HG03521 (cell line): ENCODE measurements at regions not wholly inside any gene's neighbourhood (a gene's known extent, or its start where the extent isn't known, plus 50 kb on each side); places are given as distances from the start of the nearest gene placed in this dataset.
"Not testable (repeated sequence)": the region's sequence is repeated elsewhere in the genome, so short reads cannot be mapped to it uniquely, and the experiment has no call there.

Experiments used
- ATAC-seq: cut with Tn5 transposase; IDR thresholded peaks from one replicate; pipeline ENCODE4 v1.9.1; 2021; ENCODE audit warnings: mild to moderate bottlenecking, moderate library complexity; ENCODE audit not compliant: unreplicated experiment

DNA sequence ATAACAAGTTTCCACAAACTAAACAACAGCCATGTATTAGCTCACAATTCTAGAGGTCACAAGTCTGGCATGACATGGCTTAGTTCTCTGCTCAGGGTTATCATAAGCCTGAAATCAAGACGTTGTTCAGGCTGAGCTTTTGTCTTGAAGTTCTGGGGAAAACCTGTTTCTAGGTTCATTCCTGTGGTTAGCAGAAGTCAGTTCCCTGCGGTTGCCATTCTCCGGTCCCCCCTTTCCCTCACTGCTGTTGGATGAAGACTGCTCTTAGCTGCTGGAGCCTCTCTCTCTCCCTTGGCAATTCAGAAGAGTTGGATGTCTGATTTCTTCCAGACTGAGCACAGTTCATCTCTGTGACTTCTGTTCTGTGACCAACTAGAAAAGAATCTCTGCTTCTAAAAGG lies 962.6 kb downstream of the PCDH7 start:
- no peak for ATAC-seq

DNA sequence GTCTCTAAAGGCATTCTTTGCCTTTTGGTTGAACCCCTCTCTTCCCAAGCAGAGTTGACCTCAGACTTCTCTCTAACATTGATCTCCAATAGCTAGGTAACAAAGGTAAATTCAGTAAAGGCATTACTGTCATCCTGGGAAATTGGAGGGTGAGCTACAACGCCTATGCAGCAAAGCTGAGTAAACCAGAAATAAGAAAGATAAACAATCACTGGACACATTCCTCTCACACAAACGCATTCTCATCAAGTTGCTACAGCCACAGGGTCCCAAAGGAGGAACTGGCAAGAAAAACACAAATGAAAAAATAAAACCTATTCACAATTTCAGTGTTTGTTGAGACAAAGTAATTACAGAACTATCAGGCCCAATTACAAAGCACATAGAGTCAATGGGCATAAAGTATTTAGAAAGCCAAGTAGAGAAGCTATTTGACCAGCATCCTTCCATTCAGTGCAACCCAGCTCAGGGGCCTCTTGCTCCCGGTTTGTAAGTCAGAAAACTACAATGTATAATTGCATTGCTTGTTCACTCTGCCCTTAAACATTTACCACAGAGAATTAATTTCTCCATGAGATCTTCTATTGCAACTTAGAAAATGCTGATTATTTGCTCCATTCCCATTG lies 967.7 kb downstream of the PCDH7 start:
- no peak for ATAC-seq

DNA sequence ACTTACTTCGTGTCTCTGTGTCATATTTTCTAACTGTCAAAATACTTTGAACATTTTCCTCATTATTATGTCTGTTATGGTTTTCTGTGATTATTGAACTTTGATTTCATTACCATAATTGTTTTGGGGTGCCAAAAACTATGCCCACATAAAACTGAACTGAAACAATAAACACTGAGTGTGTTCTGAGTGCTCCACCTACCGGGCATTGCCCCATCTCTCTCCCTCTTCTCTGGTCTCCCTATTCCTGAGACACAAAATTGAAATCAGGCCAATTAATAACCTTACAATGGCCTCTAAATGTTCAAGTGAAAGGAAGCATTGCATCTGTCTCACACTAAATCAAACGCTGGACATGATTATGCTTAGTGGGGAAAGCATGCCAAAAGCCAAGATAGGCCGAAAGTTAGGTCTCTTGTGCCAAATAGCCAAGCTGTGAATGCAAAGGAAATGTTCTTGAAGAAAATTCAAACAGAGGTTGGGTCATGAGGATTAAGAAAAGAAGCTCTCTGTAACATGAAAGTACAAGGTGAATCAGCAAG lies 972.3 kb downstream of the PCDH7 start:
- ATAC-seq: no peak

DNA sequence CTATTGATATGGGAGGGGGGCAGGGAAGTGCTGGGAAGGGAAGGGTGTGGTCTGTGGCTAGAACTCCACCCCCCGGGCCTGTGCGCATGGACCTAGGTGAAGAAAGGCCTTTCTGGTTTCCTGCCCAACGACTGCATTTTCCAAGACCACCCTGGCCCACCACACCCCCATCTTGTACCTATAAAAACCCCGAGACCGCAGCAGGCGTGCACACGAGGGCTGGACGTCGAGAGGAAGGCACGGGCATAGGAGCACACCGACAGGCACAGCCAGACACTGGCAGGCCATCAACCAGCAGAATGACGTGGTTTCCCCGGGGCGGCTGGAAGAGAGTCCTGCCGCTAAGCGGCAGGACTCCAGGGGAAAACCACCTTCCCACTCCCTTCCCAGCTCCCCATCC lies 981.1 kb downstream of the PCDH7 start:
- ATAC-seq: no peak

DNA sequence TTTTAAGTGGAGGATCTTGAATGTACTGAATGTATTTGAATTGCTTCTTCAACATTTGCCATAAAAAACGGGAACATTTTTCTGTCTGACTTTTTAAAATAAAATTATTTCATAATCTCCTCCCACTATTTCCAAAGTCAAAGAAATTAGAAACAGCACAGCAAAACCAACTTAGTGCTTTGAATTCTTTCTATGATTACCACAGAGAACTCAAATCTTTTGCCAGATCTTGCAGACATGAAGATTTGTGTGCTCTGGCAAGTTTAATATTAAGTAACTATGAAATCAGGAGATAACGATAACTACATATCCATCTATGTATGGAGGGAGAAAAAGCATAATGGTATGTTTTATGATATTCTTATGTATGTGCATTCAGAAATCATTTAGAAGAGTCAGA lies 982.2 kb downstream of the PCDH7 start:
- ATAC-seq: no peak

DNA sequence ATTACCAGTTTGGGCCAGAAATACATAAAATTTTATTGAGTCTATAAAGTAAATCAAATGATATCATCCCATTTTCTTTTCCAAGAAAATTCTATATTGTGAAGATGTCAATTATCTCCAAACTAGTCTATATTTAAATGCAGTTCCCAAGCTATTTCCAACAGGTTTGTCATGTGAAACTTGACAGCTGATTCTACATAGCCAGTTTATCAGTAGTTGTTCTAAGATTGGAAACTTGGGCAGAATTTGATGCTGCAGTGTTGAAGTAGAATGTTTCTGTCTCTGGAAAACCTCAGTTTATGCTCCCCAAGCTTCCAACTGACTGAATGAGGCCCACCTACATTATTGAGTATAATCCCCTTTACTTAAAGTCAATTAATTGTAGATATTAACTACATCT lies 994.1 kb downstream of the PCDH7 start:
- ATAC-seq: no peak

DNA sequence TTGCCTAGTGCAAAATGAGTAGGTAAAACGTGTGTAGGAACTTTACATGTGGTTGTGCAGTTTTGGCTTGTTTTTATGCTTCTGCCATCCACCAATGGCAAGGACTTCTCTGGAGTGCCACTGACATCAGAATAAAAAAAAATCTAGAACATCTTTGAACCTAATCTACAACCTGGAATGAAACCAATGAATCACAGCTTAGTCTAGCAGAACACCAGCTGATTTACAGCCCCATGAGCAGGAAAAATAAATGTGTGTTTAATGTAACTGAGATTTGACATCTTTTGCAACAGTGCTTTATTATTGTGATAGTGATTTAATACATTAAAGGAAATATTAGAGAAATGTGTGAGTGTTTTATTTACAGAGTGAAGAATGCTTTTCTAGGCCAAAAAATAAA lies 995.1 kb downstream of the PCDH7 start:
- no peak for ATAC-seq

DNA sequence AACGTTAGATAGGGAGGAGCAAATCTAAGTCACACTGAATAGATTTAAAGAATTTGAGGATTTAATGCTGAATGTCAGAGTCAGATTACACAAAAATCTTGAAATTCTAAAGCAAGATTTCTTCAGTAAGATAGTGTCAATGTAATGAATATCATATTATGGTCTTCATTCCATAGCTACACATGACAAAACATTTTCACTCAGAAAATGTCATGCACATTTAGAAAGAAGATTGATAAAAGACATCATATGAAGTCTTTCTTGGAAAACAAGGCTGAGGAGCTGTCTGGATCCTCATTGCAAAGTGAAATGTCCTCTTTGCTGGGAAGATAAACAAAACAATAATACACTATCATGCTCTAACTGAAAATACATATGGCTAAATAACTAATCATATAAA lies 1006.9 kb downstream of the PCDH7 start:
- no peak for ATAC-seq

DNA sequence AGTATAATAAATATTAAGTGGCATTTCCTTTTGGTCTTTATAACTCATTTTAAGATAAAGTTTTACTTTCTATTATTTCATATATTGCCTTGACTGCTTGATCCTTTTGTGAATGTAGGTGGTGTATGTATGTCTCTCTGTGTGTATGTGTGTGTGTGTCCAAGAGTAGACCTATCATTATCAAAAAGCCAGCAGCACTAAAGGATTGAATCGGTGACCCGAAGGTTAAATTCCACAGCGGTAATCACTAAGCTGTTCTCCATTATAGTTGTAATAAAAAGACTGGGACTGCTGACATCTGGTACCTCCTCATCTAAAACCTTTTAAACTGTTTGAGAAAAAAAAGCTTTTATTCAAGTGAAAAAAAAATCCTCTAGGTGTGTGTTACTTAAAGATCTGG lies 1014.8 kb downstream of the PCDH7 start:
- ATAC-seq: no peak

DNA sequence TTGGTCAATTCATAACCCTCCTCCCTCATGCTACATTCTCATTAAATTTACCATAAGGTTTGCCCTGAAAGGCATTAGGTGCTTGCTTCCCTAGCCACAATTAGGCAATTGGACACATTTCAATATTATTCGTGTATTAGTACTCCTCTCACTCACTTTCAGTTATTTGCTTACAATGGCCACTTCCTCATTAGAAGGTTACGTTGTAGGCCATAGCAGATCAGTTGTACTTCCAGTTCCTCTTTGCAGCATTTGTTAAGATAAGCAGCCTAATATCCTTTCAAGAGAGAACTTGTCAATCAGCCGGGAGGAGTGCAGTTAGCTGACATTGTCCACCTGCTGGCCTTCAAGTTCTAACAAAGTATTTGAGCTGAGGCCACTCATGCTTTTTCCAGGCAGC lies 1017.2 kb downstream of the PCDH7 start:
- no peak for ATAC-seq

DNA sequence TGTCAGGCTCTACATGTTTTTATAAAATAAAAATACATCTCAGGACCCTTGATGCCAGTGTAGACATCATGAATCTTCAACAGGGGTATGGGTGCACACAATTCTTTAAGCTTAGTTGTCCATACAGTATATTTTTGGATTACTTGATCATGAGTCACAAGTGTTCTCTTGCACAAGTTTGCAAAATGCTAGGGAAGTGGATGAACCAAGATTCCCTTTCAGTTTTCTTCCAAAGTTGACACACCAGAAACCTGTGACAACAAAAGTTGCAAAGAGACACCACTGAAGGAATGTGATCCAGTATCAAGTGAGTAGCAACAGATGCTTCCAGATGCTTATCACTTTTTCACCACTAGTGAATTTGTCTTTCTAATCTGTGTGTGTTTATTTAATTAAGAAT lies 1021.2 kb downstream of the PCDH7 start:
- no peak for ATAC-seq

DNA sequence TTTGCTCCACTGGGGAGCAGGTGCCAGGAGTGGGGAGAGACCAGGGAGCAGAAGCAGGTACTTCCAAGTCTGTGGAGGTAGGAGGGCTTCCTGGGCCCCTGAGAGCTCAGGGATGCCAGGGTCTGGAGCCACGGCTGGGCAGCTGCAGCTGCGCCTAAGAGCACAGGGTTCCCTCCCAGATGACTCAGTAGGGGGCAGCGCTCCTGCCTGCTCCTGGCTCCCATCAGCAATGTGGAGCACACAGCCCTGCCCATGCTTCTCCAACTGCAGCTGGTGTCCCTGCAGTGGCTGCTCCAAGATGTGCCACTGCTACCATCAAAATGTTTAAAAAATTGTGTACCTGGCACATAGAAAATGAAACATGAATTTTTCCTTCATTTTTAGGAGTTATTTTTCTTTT lies 1028.2 kb downstream of the PCDH7 start:
- ATAC-seq: no peak

DNA sequence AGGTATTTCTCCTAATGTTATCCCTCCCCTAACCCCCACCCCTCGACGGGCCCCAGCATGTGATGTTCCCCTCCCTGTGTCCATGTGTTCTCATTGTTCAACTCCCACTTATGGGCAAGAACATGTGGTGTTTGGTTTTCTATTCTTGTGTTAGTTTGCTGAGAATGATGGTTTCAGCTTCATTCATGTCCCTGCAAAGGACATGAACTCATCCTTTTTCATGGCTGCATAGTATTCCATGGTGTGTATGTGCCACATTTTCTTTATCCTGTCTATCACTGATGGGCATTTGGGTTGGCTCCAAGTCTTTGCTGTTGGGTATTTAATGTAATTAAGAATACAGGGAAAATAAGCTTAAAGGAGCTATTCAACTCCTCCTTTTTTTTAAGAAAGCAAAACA lies 1030.4 kb downstream of the PCDH7 start:
- ATAC-seq: not testable (repeated sequence)

DNA sequence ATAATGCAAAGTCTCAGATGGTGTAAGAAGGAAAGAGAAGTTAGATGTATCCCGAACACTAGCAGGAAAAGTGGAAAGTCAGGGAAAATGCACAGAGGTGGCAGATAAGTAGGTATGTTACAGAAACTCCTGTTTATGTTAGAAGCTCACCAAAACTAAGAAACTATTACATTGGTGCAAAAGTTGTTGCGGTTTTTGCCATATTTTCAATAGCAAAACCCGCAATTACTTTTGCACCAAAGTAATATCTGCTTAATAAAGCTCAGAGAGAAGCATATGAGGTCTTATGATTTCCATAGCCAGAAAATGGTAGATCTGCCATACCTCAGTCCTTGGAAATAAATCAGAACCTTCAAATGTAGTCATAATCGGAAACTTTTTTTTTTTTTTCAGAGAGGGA lies 1035.6 kb downstream of the PCDH7 start:
- ATAC-seq: no peak

DNA sequence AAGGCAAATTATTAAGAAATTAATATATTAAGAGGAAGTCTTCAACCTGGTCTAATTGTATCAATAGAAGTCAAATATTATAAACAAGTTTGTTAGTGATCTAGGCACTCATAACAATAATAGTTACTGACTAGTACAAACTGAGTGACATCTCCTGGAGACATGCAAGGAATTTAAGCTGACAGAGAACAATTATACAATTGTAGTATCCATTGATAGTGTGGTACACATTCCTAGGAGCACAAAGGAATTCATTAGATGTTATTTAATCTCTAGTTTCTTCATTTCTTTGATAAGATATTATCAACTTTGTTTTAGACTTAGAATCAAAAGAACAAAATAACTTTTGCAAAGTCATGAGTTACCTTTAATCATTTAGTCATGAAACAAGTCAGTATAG lies 1048.6 kb downstream of the PCDH7 start:
- no peak for ATAC-seq

DNA sequence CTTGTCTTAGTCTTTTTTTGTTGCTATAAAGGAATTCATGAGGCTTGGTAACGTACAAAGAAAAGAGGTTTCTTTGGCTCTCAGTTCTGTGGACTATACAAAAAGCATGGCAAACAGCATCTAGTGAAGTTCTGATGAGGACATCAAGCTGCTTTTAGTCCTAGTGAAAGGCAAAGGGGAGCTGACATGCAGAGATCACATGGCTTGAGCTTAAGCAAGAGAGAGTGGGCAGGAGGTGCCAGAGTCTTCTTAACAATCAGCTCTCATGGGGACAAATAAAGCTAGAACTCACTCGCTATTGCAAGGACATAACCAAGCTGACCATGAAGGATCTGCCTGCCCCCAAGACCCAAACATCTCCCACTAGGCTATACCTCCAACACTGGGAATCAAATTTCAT lies 1063.1 kb downstream of the PCDH7 start:
- no peak for ATAC-seq

DNA sequence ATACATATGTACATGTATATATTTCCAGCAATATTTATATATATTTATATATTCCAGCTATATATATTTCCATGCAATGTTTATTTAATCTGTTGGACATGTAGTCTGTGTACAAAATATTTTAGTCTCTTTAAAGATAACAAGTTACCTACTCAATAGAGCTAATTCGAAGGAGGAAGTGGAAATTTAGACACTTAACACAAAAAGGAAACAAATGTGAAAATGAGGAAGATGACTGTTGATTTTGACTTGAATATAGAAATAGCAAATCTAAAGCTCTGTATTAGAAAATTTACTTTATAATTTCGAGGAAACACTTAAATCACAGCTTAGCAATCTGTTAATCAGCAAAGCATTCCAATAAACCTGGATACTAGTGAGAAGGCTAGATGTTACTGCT lies 1064.4 kb downstream of the PCDH7 start:
- ATAC-seq: no peak

DNA sequence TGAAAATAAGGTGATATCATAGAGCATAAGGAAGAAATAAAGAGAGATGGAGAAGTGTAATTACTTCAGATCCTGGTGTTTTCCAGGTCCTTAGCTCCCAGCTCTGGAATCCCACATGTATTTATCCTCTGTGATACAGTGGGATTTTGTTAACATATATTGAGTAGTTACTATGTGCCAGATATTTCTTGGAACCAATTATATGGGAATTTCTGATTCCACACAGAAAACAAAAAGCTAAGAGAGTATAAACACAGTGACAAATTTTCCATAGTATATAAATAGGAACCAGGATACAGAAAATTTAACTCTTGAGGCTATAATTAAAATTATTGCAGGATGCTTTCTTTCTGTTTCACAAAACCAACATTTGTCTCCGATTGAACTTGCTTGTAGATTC lies 1067.5 kb downstream of the PCDH7 start:
- no peak for ATAC-seq

DNA sequence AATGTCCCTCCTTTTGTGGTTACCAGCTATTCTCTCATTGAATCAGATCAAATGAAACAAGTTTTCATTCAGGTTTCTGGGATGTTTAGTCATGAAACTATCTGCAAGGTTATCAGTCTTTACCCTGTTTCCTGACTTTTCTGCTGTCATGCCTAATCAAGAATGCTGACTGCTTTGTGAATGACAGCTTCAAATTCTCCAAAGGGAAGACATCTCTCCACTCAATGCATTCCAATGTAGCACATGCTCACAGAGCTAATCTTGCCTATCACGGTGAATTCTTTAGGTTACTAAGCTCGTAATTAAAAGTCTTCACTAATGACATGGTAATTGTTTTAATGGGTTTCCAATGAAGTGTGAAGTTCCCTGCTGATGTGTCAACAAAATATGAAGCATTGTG lies 1068.5 kb downstream of the PCDH7 start:
- ATAC-seq: no peak

DNA sequence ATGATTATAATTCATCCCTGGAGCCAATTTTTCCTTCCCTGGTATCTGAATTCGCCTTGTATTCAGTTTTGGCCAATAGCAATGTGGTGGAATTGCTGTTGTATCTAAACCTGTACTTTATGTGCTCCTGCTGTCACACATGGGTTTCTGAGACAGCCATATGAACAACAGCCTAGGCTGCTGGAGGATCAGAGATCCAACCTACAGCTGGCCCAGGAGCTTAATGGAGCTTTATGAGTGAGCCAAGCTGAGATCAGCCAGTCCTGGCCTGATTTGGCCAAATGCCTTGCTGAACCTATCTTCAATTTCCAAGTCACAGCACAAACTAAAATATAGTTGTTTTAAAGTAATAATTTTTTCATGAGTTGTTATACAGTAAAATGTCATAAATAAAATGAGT lies 1071.5 kb downstream of the PCDH7 start:
- no peak for ATAC-seq

DNA sequence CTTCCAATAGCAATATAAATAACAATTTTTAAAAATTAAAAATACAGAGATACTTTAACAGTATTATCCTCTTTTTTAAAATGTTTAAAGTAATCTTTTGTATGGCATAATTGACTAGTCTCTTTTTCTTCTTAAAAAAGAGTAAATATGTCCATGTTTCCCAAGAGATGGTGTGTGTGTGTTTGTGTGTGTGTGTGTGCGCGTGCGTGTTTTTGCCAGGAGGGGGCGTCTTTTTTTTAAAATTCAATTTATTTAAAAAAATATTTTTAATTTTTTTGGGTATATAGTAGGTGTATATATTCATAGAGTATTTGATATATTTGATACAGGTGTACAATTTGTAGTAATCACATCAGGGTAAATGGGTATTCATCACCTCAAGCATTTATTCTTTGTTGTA lies 1073.7 kb downstream of the PCDH7 start:
- no peak for ATAC-seq

DNA sequence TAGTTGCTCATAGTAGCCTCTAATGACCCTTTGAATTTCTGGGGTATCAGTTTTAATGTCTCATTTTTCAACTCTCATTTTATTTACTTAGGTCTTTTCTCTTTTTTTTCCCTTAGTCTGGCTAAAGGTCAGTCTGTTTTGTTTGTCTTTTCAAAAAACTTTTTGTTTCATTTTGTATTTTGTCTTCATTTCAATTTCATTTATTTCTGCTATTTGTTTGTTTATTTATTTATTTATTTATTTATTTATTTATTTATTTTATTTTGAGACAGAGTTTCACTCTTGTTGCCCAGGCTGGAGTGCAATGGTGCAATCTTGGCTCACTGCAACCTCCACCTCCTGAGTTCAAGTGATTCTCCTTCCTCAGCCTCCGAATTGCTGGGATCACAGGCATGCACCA lies 1076.9 kb downstream of the PCDH7 start:
- ATAC-seq: not testable (repeated sequence)

DNA sequence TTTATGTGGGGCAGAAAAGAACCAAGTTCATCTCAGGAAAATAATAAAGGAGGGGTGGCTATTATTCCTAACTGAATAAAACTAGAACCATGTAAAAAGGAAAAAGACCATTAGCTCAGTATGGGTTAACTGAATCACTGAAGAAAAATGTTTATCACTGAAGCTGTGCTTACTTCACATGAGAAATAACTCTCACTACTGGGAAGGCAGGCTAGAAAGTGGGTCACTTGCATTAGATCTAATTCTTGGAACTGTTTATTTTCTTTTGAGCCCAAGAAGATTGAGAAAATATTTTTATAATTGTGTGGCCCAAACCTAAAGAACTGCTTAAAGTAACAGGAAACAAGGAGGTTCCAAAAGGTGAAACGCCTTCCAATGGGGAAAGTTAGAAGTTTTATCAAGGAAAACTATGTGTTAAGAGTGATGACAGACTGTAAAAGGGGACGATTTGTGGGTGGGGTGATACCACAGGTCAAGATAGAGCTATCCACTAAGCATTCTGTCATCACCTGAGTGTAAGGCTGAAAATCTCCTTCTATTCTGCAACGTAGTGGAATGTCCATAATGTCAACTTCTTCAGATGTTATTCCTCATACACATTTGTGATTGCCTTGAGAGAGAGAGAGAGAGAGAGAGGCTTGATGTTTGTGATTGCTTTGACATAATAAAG lies 1083.5 kb downstream of the PCDH7 start:
- ATAC-seq: no peak
